ENCODE measurements at regions not wholly inside any gene's neighbourhood (a gene's known extent, or its start where the extent isn't known, plus 50 kb on each side); places are given as distances from the start of the nearest gene placed in this dataset.

DNA sequence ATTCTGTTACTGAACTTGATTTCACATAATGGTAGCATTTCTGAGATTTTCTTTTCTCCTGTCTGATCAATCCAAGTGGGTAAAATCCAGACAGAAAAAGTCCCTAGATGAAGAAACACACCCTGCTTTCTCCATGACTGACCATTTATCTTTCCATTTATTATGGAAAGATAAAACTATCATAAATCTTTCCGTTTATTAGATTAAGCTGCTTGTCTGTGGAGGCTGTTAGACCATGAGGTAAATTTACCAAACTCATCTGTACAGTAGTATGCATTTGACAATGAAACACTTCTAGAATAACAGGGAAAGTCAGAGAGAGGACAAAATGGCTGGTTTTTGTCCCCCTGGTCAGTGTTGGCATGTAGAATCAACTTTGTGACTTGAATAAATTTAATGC is 491.2 kb upstream of the SEMA6A start:
- Histone ChIP-seq H4K20me1 (ENCODE audit: control insufficient read depth, insufficient read depth, insufficient read length) (no peaks in the 10 kb centered on the region), H3K14ac (ENCODE audit: insufficient read depth, low read length) (no peak overlapping the region), H2BK15ac (ENCODE audit: low read depth, low read length) (no peak overlapping the region), H2AFZ (ENCODE audit: low read length) (no peak overlapping the region), H3K79me1 (ENCODE audit: insufficient read depth, low read depth, low read length, poor library complexity, severe bottlenecking) (no peaks in the 10 kb centered on the region), H3K18ac (ENCODE audit: insufficient read length, low read depth, low read length) (no peak overlapping the region), H3K4me2 (ENCODE audit: insufficient read depth, insufficient read length, low read length) (no peak overlapping the region), H2BK12ac (ENCODE audit: insufficient read length, low read depth, low read length) (no peak overlapping the region), H3K23ac (ENCODE audit: insufficient read length, low read depth, low read length) (no peak overlapping the region), H3K27ac (ENCODE audit: insufficient read length, low read depth, low read length) (no peak overlapping the region), H3K9me3 (ENCODE audit: control insufficient read depth, low read depth, low read length) (no peaks in the 10 kb centered on the region), H3K79me2 (ENCODE audit: insufficient read depth, low read length) (no peaks in the 10 kb centered on the region), H3T11ph (ENCODE audit: low read length) (no peak overlapping the region), H4K5ac (ENCODE audit: insufficient read length, low read depth, low read length) (no peak overlapping the region), H2BK120ac (ENCODE audit: low read depth, low read length, poor library complexity, severe bottlenecking) (no peak overlapping the region), H4K91ac (ENCODE audit: insufficient read length, low read depth, low read length) (no peak overlapping the region), H4K8ac (replicated peaks; ENCODE audit: insufficient read length, low read depth, low read length) (no peak overlapping the region), H3K23me2 (ENCODE audit: insufficient read length, low read depth, low read length, poor library complexity, severe bottlenecking) (no peaks in the 10 kb centered on the region), H2AK5ac (ENCODE audit: insufficient read length, low read length) (no peak overlapping the region), H2BK5ac (ENCODE audit: insufficient read length, low read length) (no peak overlapping the region), H2BK20ac (ENCODE audit: low read depth, low read length, poor library complexity, severe bottlenecking) (no peak overlapping the region), H3K56ac (ENCODE audit: insufficient read length, low read depth, low read length) (no peak overlapping the region), H3K4me1 (ENCODE audit: insufficient read depth, low read length) (no peaks in the 10 kb centered on the region), H3K9ac (ENCODE audit: extremely low read depth, insufficient read length, low read length) (no peak overlapping the region), H3K27me3 (ENCODE audit: insufficient read depth, low read length) (no peaks in the 10 kb centered on the region), H3K4ac (ENCODE audit: low read depth, low read length) (no peak overlapping the region)
- no CpG with 5 or more reads among the region's 1 CpG for WGBS (ENCODE audit: extremely low coverage, insufficient read length, low lambda C conversion rate)
- TF ChIP-seq, protein P1, sequence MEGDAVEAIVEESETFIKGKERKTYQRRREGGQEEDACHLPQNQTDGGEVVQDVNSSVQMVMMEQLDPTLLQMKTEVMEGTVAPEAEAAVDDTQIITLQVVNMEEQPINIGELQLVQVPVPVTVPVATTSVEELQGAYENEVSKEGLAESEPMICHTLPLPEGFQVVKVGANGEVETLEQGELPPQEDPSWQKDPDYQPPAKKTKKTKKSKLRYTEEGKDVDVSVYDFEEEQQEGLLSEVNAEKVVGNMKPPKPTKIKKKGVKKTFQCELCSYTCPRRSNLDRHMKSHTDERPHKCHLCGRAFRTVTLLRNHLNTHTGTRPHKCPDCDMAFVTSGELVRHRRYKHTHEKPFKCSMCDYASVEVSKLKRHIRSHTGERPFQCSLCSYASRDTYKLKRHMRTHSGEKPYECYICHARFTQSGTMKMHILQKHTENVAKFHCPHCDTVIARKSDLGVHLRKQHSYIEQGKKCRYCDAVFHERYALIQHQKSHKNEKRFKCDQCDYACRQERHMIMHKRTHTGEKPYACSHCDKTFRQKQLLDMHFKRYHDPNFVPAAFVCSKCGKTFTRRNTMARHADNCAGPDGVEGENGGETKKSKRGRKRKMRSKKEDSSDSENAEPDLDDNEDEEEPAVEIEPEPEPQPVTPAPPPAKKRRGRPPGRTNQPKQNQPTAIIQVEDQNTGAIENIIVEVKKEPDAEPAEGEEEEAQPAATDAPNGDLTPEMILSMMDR (conservative IDR thresholded peaks at IDR 0.05): no peak
- Mint-ChIP-seq H3K9me3 (no peaks in the 10 kb centered on the region), H3K36me3 (ENCODE audit: insufficient read depth in 1 of 3, low read depth in 3 of 3) (peaks cover 0 to 2% (median 0%) of the 10 kb centered on the region in 3 experiments; a peak in 1 of 7 replicates), H3K4me1 (peaks cover 0 to 4% of the 10 kb centered on the region in 2 experiments; a peak in 1 of 4 replicates), H3K27ac (no peak overlapping the region), H3K27me3 (ENCODE audit: low read depth) (no peaks in the 10 kb centered on the region), H3K4me3 (no peak overlapping the region)
- no peak for DNase-seq
